ENCODE measurements at regions not wholly inside any gene's neighbourhood (a gene's known extent, or its start where the extent isn't known, plus 50 kb on each side); places are given as distances from the start of the nearest gene placed in this dataset.

GRCh38 chr4:149065753-149066152 is 623.5 kb upstream of the NR3C2 start:
- H3F3A ChIP-seq (ENCODE audit: control insufficient read depth, insufficient read depth): no peaks in the 10 kb centered on the region
- no peaks in the 10 kb centered on the region for H4K20me1 ChIP-seq (ENCODE audit: control insufficient read depth, insufficient read depth, low read depth, low read length)
- H3K9me3 ChIP-seq (ENCODE audit: control insufficient read depth, insufficient read depth, low read length): no peaks in the 10 kb centered on the region
- no peaks in the 10 kb centered on the region for H3K79me2 ChIP-seq (ENCODE audit: control insufficient read depth, low read length)
- no peak overlapping the region for H3K27ac ChIP-seq (ENCODE audit: low read depth, low read length)
- H3K4me2 ChIP-seq (ENCODE audit: low read length): no peak overlapping the region
- no peaks in the 10 kb centered on the region for H3K4me1 ChIP-seq (ENCODE audit: control insufficient read depth, low read length)
- TF ChIP-seq CTCF (IDR thresholded peaks at IDR 0.05; ENCODE audit: low read depth, low read length, poor library complexity, severe bottlenecking): no peak
- TF ChIP-seq EZH2phosphoT487 (IDR thresholded peaks at IDR 0.05; ENCODE audit: borderline replicate concordance, low read length): no peak
- H3K36me3 ChIP-seq (ENCODE audit: control insufficient read depth, low read length): no peaks in the 10 kb centered on the region
- no peaks in the 10 kb centered on the region for H3K9me2 ChIP-seq (replicated peaks; ENCODE audit: control insufficient read depth, low read length)
- H3K4me3 ChIP-seq (ENCODE audit: low read length): no peak overlapping the region
- no peaks in the 10 kb centered on the region for H3K27me3 ChIP-seq (ENCODE audit: control insufficient read depth, low read length)

GRCh38 chr4:149062997-149063396 is 620.8 kb upstream of the NR3C2 start:
- H3K36me3 ChIP-seq (ENCODE audit: control insufficient read depth, low read length): no peaks in the 10 kb centered on the region
- H3K4me3 ChIP-seq (ENCODE audit: low read length): no peak overlapping the region
- no peak overlapping the region for H3K4me2 ChIP-seq (ENCODE audit: low read length)
- no peak for TF ChIP-seq EZH2phosphoT487 (IDR thresholded peaks at IDR 0.05; ENCODE audit: borderline replicate concordance, low read length)
- no peak for TF ChIP-seq CTCF (IDR thresholded peaks at IDR 0.05; ENCODE audit: low read depth, low read length, poor library complexity, severe bottlenecking)
- H3K27me3 ChIP-seq (ENCODE audit: control insufficient read depth, low read length): no peaks in the 10 kb centered on the region
- H3F3A ChIP-seq (ENCODE audit: control insufficient read depth, insufficient read depth): no peaks in the 10 kb centered on the region
- no peaks in the 10 kb centered on the region for H3K4me1 ChIP-seq (ENCODE audit: control insufficient read depth, low read length)
- no peaks in the 10 kb centered on the region for H3K9me2 ChIP-seq (replicated peaks; ENCODE audit: control insufficient read depth, low read length)
- no peaks in the 10 kb centered on the region for H3K9me3 ChIP-seq (ENCODE audit: control insufficient read depth, insufficient read depth, low read length)
- H3K79me2 ChIP-seq (ENCODE audit: control insufficient read depth, low read length): no peaks in the 10 kb centered on the region
- H4K20me1 ChIP-seq (ENCODE audit: control insufficient read depth, insufficient read depth, low read depth, low read length): no peaks in the 10 kb centered on the region
- H3K27ac ChIP-seq (ENCODE audit: low read depth, low read length): no peak overlapping the region

- Histone ChIP-seq H3K27me3 (ENCODE audit: control insufficient read depth, low read length) (0 out of 2 replicates have a peak, but pooled peaks cover 4% of the 10 kb centered on the region), H3F3A (ENCODE audit: control insufficient read depth, insufficient read depth) (no peaks in the 10 kb centered on the region), H3K36me3 (ENCODE audit: control insufficient read depth, low read length) (no peaks in the 10 kb centered on the region), H3K79me2 (ENCODE audit: control insufficient read depth, low read length) (no peaks in the 10 kb centered on the region), H4K20me1 (ENCODE audit: control insufficient read depth, insufficient read depth, low read depth, low read length) (no peaks in the 10 kb centered on the region), H3K4me3 (ENCODE audit: low read length) (no peak overlapping the region), H3K9me3 (ENCODE audit: control insufficient read depth, insufficient read depth, low read length) (no peaks in the 10 kb centered on the region), H3K27ac (ENCODE audit: low read depth, low read length) (no peak overlapping the region), H3K4me1 (ENCODE audit: control insufficient read depth, low read length) (no peaks in the 10 kb centered on the region), H3K4me2 (ENCODE audit: low read length) (no peak overlapping the region), H3K9me2 (replicated peaks; ENCODE audit: control insufficient read depth, low read length) (no peaks in the 10 kb centered on the region)
- no peak for TF ChIP-seq EZH2phosphoT487 (IDR thresholded peaks at IDR 0.05; ENCODE audit: borderline replicate concordance, low read length)
- no peak for TF ChIP-seq CTCF (IDR thresholded peaks at IDR 0.05; ENCODE audit: low read depth, low read length, poor library complexity, severe bottlenecking)
Observed at GRCh38 chr4:149057594-149057993, 615.4 kb upstream of the NR3C2 start.

GRCh38 chr4:149056615-149057014 is 614.4 kb upstream of the NR3C2 start:
- Histone ChIP-seq H3K79me2 (ENCODE audit: control insufficient read depth, low read length) (no peaks in the 10 kb centered on the region), H3F3A (ENCODE audit: control insufficient read depth, insufficient read depth) (no peaks in the 10 kb centered on the region), H4K20me1 (ENCODE audit: control insufficient read depth, insufficient read depth, low read depth, low read length) (no peaks in the 10 kb centered on the region), H3K4me1 (ENCODE audit: control insufficient read depth, low read length) (no peaks in the 10 kb centered on the region), H3K4me2 (ENCODE audit: low read length) (no peak overlapping the region), H3K9me3 (ENCODE audit: control insufficient read depth, insufficient read depth, low read length) (no peaks in the 10 kb centered on the region), H3K27ac (ENCODE audit: low read depth, low read length) (no peak overlapping the region), H3K9me2 (replicated peaks; ENCODE audit: control insufficient read depth, low read length) (no peaks in the 10 kb centered on the region), H3K36me3 (ENCODE audit: control insufficient read depth, low read length) (no peaks in the 10 kb centered on the region), H3K4me3 (ENCODE audit: low read length) (no peak overlapping the region), H3K27me3 (ENCODE audit: control insufficient read depth, low read length) (0 out of 2 replicates have a peak, but pooled peaks cover 4% of the 10 kb centered on the region)
- TF ChIP-seq EZH2phosphoT487 (IDR thresholded peaks at IDR 0.05; ENCODE audit: borderline replicate concordance, low read length): no peak
- no peak for TF ChIP-seq CTCF (IDR thresholded peaks at IDR 0.05; ENCODE audit: low read depth, low read length, poor library complexity, severe bottlenecking)
